SK-N-SH (cell line): ENCODE measurements at regions not wholly inside any gene's neighbourhood (a gene's known extent, or its start where the extent isn't known, plus 50 kb on each side); places are given as distances from the start of the nearest gene placed in this dataset.

Experiments used
- CTCF ChIA-PET: fragments of 300-600, 350-600 bp; formaldehyde crosslinking; extraction: SDS; loops from one replicate; lab custom pipeline; 2021; lab: Yijun Ruan, JAX
- POLR2A ChIA-PET: fragments of 350-600 bp; sonication (Branson Sonifier 250); formaldehyde crosslinking; extraction: SDS; loops from one replicate; lab custom pipeline; 2020; ENCODE audit warnings: antibody characterized with exemption, inconsistent platforms; lab: Yijun Ruan, JAX
- DNase-seq: peaks from one replicate; pipeline ENCODE4 v3.0.0; 2012
- H2AFZ ChIP-seq: fragments of 200-600 bp; sonication (generic); 2 replicates; pipeline ENCODE4 v1.8.1; 2016; ENCODE audit warnings: antibody characterized with exemption, mild to moderate bottlenecking, low read depth
- H3F3A ChIP-seq: fragments of 200-600 bp; sonication (generic); replicated peaks from 2 replicates; pipeline ENCODE3; 2016; ENCODE audit warnings: antibody characterized with exemption, mild to moderate bottlenecking; ENCODE audit not compliant: insufficient read depth
- H3K27ac ChIP-seq, 2 experiments: fragments of 200-500 bp in 1 of 2; fragments of 200-600 bp in 1 of 2; sonication (Bioruptor generic) in 1 of 2; sonication (generic), shearing (Covaris generic) in 1 of 2; 2 replicates each; pipeline versions ENCODE4 v1.5.1 to v1.6.1; 2014 to 2016; ENCODE audit warnings: low read depth in 2 of 2, inconsistent platforms in 1 of 2, low read length in 1 of 2, mild to moderate bottlenecking in 1 of 2, mixed read lengths in 1 of 2
- H3K27me3 ChIP-seq: fragments of 200-600 bp; sonication (generic), shearing (Covaris generic); 2 replicates; pipeline ENCODE4 v1.6.1; 2016; ENCODE audit warnings: mixed run types; ENCODE audit not compliant: insufficient read depth
- H3K36me3 ChIP-seq, 2 experiments: fragments of 200-500 bp in 1 of 2; fragments of 200-600 bp in 1 of 2; sonication (Bioruptor generic) in 1 of 2; sonication (generic) in 1 of 2; replicated peaks in 1 of 2; 2 replicates each; pipeline versions ENCODE3 to v1.5.1; 2014 to 2016; ENCODE audit warnings: low read length in 1 of 2, mild to moderate bottlenecking in 1 of 2; ENCODE audit not compliant: insufficient read depth in 2 of 2, control insufficient read depth in 1 of 2
- H3K4me1 ChIP-seq, 2 experiments: fragments of 200-500 bp in 1 of 2; fragments of 200-600 bp in 1 of 2; sonication (Bioruptor generic) in 1 of 2; sonication (generic), shearing (Covaris generic) in 1 of 2; 2 replicates each; pipeline versions ENCODE4 v1.5.1 to v1.6.1; 2014 to 2016; ENCODE audit warnings: low read depth in 1 of 2, low read length in 1 of 2, mixed run types in 1 of 2; ENCODE audit not compliant: insufficient read depth in 2 of 2, control insufficient read depth in 1 of 2
- H3K4me2 ChIP-seq: fragments of 200-600 bp; sonication (generic), shearing (Covaris generic); 2 replicates; pipeline ENCODE4 v1.6.1; 2017; ENCODE audit warnings: mixed run types
- H3K4me3 ChIP-seq, 2 experiments: fragments of 200-500 bp in 1 of 2; fragments of 200-600 bp in 1 of 2; sonication (Bioruptor generic) in 1 of 2; sonication (generic), shearing (Covaris generic) in 1 of 2; 2 replicates each; pipeline versions ENCODE4 v1.5.1 to v1.8.1; 2014 to 2016; ENCODE audit warnings: low read depth in 2 of 2, inconsistent platforms in 1 of 2, low read length in 1 of 2, mild to moderate bottlenecking in 1 of 2, mixed read lengths in 1 of 2, moderate library complexity in 1 of 2
- H3K79me2 ChIP-seq: fragments of 200-600 bp; sonication (generic); 2 replicates; pipeline ENCODE4 v1.8.1; 2017; ENCODE audit warnings: mild to moderate bottlenecking; ENCODE audit not compliant: insufficient read depth
- H3K9ac ChIP-seq: fragments of 200-600 bp; sonication (generic); 2 replicates; pipeline ENCODE4 v1.6.1; 2017; ENCODE audit warnings: mixed run types
- H3K9me2 ChIP-seq: fragments of 200-600 bp; sonication (generic); 2 replicates; pipeline ENCODE4 v1.6.1; 2017; ENCODE audit warnings: mixed run types
- H3K9me3 ChIP-seq: fragments of 200-600 bp; sonication (generic); 2 replicates; pipeline ENCODE4 v1.6.1; 2017; ENCODE audit warnings: mixed run types, mild to moderate bottlenecking, moderate library complexity
- H4K20me1 ChIP-seq: fragments of 200-600 bp; sonication (generic); 2 replicates; pipeline ENCODE4 v1.6.1; 2017; ENCODE audit warnings: mild to moderate bottlenecking, mixed run types; ENCODE audit not compliant: insufficient read depth
- CHD2 ChIP-seq: fragments of 150-350 bp; IDR thresholded peaks from 2 replicates; pipeline ENCODE4 v1.6.1; 2018; ENCODE audit warnings: low read length; ENCODE audit not compliant: partially characterized antibody
- CTCF ChIP-seq: fragments of 200-600 bp; sonication (generic); IDR thresholded peaks from 2 replicates; pipeline ENCODE4 v1.6.1; 2017; ENCODE audit warnings: antibody characterized with exemption, mild to moderate bottlenecking, moderate library complexity
- ELF1 ChIP-seq: IDR thresholded peaks from 2 replicates; pipeline ENCODE4 v1.4.0; 2012
- EP300 ChIP-seq, 2 experiments: IDR thresholded peaks; 2 replicates each; pipeline versions ENCODE4 v1.4.0 to v1.6.1; 2012; ENCODE audit warnings: borderline replicate concordance in 1 of 2, low read depth in 1 of 2, low read length in 1 of 2
- EZH2phosphoT487 ChIP-seq: fragments of 200-600 bp; sonication (generic); IDR thresholded peaks from 2 replicates; pipeline ENCODE4 v1.6.1; 2017; ENCODE audit warnings: low read depth, mixed run types, mild to moderate bottlenecking, antibody characterized with exemption, moderate library complexity, borderline replicate concordance
- FOSL2 ChIP-seq: IDR thresholded peaks from 2 replicates; pipeline ENCODE4 v1.4.0; 2012; ENCODE audit warnings: low read depth, mild to moderate bottlenecking, moderate library complexity, borderline replicate concordance
- FOXJ3 ChIP-seq: sonication (generic); formaldehyde crosslinking; IDR thresholded peaks from 2 replicates; pipeline ENCODE4 v1.5.1; 2020; ENCODE audit warnings: mild to moderate bottlenecking, missing genetic modification reagents
- FOXM1 ChIP-seq: IDR thresholded peaks from 2 replicates; pipeline ENCODE4 v1.4.0; 2012; ENCODE audit warnings: low read depth, mild to moderate bottlenecking
- GATA2 ChIP-seq: sonication (generic); formaldehyde crosslinking; IDR thresholded peaks from 2 replicates; pipeline ENCODE4 v1.5.0; 2020; ENCODE audit warnings: mild to moderate bottlenecking, missing genetic modification reagents
- JUND ChIP-seq: IDR thresholded peaks from 2 replicates; pipeline ENCODE4 v1.4.0; 2012
- MEF2A ChIP-seq: IDR thresholded peaks from 2 replicates; pipeline ENCODE4 v1.4.0; 2012; ENCODE audit warnings: low read depth, borderline replicate concordance
- POLR2AphosphoS5 ChIP-seq: IDR thresholded peaks from 2 replicates; pipeline ENCODE4 v1.6.1; 2012; ENCODE audit warnings: low read depth, low read length
- RXRA ChIP-seq: IDR thresholded peaks from 2 replicates; pipeline ENCODE4 v1.4.0; 2012; ENCODE audit warnings: low read depth, mild to moderate bottlenecking, borderline replicate concordance
- TCF12 ChIP-seq: IDR thresholded peaks from 2 replicates; pipeline ENCODE4 v1.4.0; 2012
- TEAD4 ChIP-seq: IDR thresholded peaks from 2 replicates; pipeline ENCODE4 v1.4.0; 2012; ENCODE audit warnings: mild to moderate bottlenecking, borderline replicate concordance; ENCODE audit not compliant: insufficient read depth
- USF1 ChIP-seq: IDR thresholded peaks from 2 replicates; pipeline ENCODE4 v1.4.0; 2012; ENCODE audit warnings: low read depth, borderline replicate concordance
- ZBTB33 ChIP-seq: IDR thresholded peaks from 2 replicates; pipeline ENCODE4 v1.4.0; 2012; ENCODE audit warnings: low read depth, borderline replicate concordance
- WGBS: methylation state at CpG from one replicate; pipeline ENCODE4 v1.1.6; 2017; ENCODE audit warnings: low lambda C conversion rate; 5-methylcytosine and 5-hydroxymethylcytosine counted together

DNA sequence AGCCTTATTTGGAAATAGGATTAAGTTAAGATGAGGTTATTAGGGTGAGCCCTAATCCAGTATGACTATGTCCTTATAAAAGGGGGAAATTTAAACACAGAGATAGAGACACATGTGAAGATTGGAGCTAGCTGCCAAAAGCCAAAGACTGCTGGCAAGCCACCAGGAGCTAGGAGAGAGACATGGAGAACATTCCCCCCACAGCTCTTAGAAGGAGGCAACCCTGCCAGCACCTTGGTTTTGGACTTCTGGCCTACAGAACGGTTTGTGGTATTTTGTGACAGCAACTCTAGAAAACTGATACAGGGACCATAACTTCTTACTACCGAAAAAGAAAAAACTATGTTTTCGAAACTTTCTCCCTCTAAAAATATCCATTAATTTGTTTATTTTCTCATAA is 245.3 kb upstream of the RARB start:
- DNase-seq, result no peak
- CTCF ChIA-PET, result interaction anchor here (1.0 kb wide), 1 partner anchor 147 kb away, joined by 3 read pairs; no protein-coding TSS in a partner anchor
- H3K4me2 ChIP-seq, result no peak overlapping the region
- H3K9me2 ChIP-seq, result no peaks in the 10 kb centered on the region
- no peaks in the 10 kb centered on the region for H3F3A ChIP-seq
- no peaks in the 10 kb centered on the region for H3K4me1 ChIP-seq
- no peak for TF ChIP-seq USF1
- TF ChIP-seq EZH2phosphoT487, result no peak
- TF ChIP-seq FOXJ3 (CRISPR knock-in tag), result no peak
- no peak for TF ChIP-seq FOSL2
- no peak for TF ChIP-seq CTCF
- TF ChIP-seq RXRA, result no peak
- no peak for TF ChIP-seq TEAD4
- TF ChIP-seq POLR2AphosphoS5, result no peak
- no peak for TF ChIP-seq ZBTB33
- no peak for TF ChIP-seq ELF1
- TF ChIP-seq JUND, result no peak
- TF ChIP-seq CHD2, result no peak
- TF ChIP-seq MEF2A, result no peak
- no peak for TF ChIP-seq GATA2 (CRISPR knock-in tag)
- no peak for TF ChIP-seq TCF12
- TF ChIP-seq FOXM1, result no peak
- no peak for TF ChIP-seq EP300 (IDR thresholded peaks at IDR 0.05; ENCODE audit: borderline replicate concordance in 1 of 2, low read depth in 1 of 2, low read length in 1 of 2)
- H3K79me2 ChIP-seq, result no peaks in the 10 kb centered on the region
- H3K27ac ChIP-seq, result no peak overlapping the region
- no peaks in the 10 kb centered on the region for H4K20me1 ChIP-seq
- POLR2A ChIA-PET, result no interaction called here
- H3K4me3 ChIP-seq, result no peak overlapping the region
- no peaks in the 10 kb centered on the region for H3K9me3 ChIP-seq
- no peak overlapping the region for H3K9ac ChIP-seq
- no peaks in the 10 kb centered on the region for H3K36me3 ChIP-seq
- no peaks in the 10 kb centered on the region for H3K27me3 ChIP-seq
- no peak overlapping the region for H2AFZ ChIP-seq
- WGBS, result 61% methylated on average over 3 of the region's 3 CpGs
